ENCODE measurements at regions not wholly inside any gene's neighbourhood (a gene's known extent, or its start where the extent isn't known, plus 50 kb on each side); places are given as distances from the start of the nearest gene placed in this dataset.
"Not testable (repeated sequence)": the region's sequence is repeated elsewhere in the genome, so short reads cannot be mapped to it uniquely, and the experiment has no call there.

- peaks cover 34% of the 10 kb centered on the region for H3K9me3 Mint-ChIP-seq
These were observed 154.8 kb upstream of the TTC14 start for GRCh38 chr3:180447136-180447535.

GRCh38 chr3:180448407-180448806, 153.6 kb upstream of the TTC14 start:
- Mint-ChIP-seq H3K36me3 (peaks cover 26% of the 10 kb centered on the region), H3K9me3 (peaks cover 38% of the 10 kb centered on the region)
- DNase-seq (ENCODE audit: low spot score); H3K4me1 Mint-ChIP-seq; CTCF ChIA-PET; H3K27ac Mint-ChIP-seq; H3K4me3 Mint-ChIP-seq; ATAC-seq; H3K27me3 Mint-ChIP-seq (ENCODE audit: low read depth); POLR2A ChIA-PET: not testable (repeated sequence)

More at GRCh38 chr3:180447136-180447535, 154.8 kb upstream of the TTC14 start:
- ChIA-PET POLR2A (no interaction called here), CTCF (no interaction called here)
- H3K4me1 Mint-ChIP-seq = no peaks in the 10 kb centered on the region
- no peak overlapping the region for H3K27ac Mint-ChIP-seq
- peaks cover 3% of the 10 kb centered on the region; the same call in 1 of the 2 replicates for H3K27me3 Mint-ChIP-seq (ENCODE audit: low read depth)
- H3K4me3 Mint-ChIP-seq = no peak overlapping the region
- peaks cover 26% of the 10 kb centered on the region for H3K36me3 Mint-ChIP-seq
- TF ChIP-seq MYBL2 (CRISPR knock-in tag; IDR thresholded peaks at IDR 0.05) (no peak), TP53 (CRISPR knock-in tag; IDR thresholded peaks at IDR 0.05) (no peak), ZNF121 (CRISPR knock-in tag; IDR thresholded peaks at IDR 0.05) (no peak), STAT6 (CRISPR knock-in tag; conservative IDR thresholded peaks at IDR 0.05; ENCODE audit: low read depth) (no peak), USF2 (CRISPR knock-in tag; IDR thresholded peaks at IDR 0.05) (no peak), GABPB1 (CRISPR knock-in tag; IDR thresholded peaks at IDR 0.05) (no peak), SMAD3 (CRISPR knock-in tag; IDR thresholded peaks at IDR 0.05; ENCODE audit: borderline replicate concordance) (no peak), ATF6 (CRISPR knock-in tag; IDR thresholded peaks at IDR 0.05) (no peak), ETV6 (CRISPR knock-in tag; IDR thresholded peaks at IDR 0.05) (no peak), PRDM15 (CRISPR knock-in tag; IDR thresholded peaks at IDR 0.05) (no peak)
- no peak for DNase-seq (ENCODE audit: low spot score)
- no peak for ATAC-seq

GRCh38 chr3:180457225-180457624, 144.7 kb upstream of the TTC14 start:
- DNase-seq (ENCODE audit: low spot score) (no peak), ATAC-seq (no peak)
- ChIA-PET CTCF (no interaction called here), POLR2A (no interaction called here)
- no peaks in the 10 kb centered on the region for H3K27me3 Mint-ChIP-seq (ENCODE audit: low read depth)
- peaks cover 9% of the 10 kb centered on the region for H3K9me3 Mint-ChIP-seq
- no peak overlapping the region for H3K4me3 Mint-ChIP-seq
- H3K4me1 Mint-ChIP-seq = no peaks in the 10 kb centered on the region
- H3K36me3 Mint-ChIP-seq = no peaks in the 10 kb centered on the region
- H3K27ac Mint-ChIP-seq = no peak overlapping the region
- TF ChIP-seq ELF4 (CRISPR knock-in tag; IDR thresholded peaks at IDR 0.05; ENCODE audit: low read depth) (no peak), ZNF232 (CRISPR knock-in tag; IDR thresholded peaks at IDR 0.05) (no peak), ATF3 (CRISPR knock-in tag; conservative IDR thresholded peaks at IDR 0.05) (no peak), HMGXB4 (CRISPR knock-in tag; IDR thresholded peaks at IDR 0.05) (no peak), CTCF (IDR thresholded peaks at IDR 0.05) (no peak), ZNF263 (CRISPR knock-in tag; IDR thresholded peaks at IDR 0.05; ENCODE audit: low read depth) (no peak)

Data from WTC11 (cell line).